ENCODE measurements at regions not wholly inside any gene's neighbourhood (a gene's known extent, or its start where the extent isn't known, plus 50 kb on each side); places are given as distances from the start of the nearest gene placed in this dataset.
"Not testable (repeated sequence)": the region's sequence is repeated elsewhere in the genome, so short reads cannot be mapped to it uniquely, and the experiment has no call there.

DNA sequence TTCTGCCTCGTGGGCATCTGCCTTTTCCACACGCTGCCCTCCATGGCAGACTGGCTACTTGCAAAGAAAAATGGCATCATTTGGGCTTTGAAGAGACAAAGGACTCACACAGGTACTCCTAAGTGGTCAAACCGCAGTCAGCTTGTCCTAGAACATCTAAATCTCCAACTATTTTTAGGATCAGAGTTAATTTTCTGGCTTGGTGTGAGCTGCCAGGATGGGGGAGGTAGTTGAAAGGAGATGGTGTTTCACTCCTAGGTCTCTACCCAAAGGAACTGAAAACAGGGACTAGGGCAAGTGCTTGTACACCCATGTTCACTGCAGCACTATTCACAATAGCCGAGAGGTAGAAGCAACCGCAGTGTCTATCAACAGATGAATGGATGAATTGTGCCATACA is 107.9 kb upstream of the ATL2 start:
- H3K4me3 ChIP-seq (replicated peaks; ENCODE audit: low read depth, low read length), result no peak overlapping the region
- DNase-seq (ENCODE audit: low read depth), result no peak
- no peak for TF ChIP-seq CTCF (IDR thresholded peaks at IDR 0.05; ENCODE audit: low read length, missing control alignments)

- no peak for TF ChIP-seq CTCF (IDR thresholded peaks at IDR 0.05; ENCODE audit: low read length, missing control alignments)
- H3K4me3 ChIP-seq (replicated peaks; ENCODE audit: low read depth, low read length), result no peak overlapping the region
- DNase-seq (ENCODE audit: low read depth), result no peak
Observed at GRCh38 chr2:38483776-38484501, 106.9 kb upstream of the ATL2 start.

DNA sequence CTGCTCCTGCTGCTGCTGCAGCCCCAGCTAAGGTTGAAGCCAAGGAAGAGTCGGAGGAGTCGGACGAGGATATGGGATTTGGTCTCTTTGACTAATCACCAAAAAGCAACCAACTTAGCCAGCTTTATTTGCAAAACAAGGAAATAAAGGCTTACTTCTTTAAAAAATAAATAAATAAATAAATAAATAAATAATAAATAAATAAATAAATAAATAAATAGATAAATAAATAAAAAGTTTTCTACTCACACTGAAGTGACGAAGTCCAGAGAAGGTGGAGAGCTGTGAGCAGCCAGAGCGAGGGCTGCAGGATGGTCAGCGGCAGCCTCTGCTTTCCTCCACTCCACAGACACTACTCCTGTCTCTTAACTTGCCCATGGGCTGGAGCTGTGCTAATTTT is 105.6 kb upstream of the ATL2 start:
- not testable (repeated sequence) for DNase-seq (ENCODE audit: low read depth); H3K4me3 ChIP-seq (replicated peaks; ENCODE audit: low read depth, low read length)

DNA sequence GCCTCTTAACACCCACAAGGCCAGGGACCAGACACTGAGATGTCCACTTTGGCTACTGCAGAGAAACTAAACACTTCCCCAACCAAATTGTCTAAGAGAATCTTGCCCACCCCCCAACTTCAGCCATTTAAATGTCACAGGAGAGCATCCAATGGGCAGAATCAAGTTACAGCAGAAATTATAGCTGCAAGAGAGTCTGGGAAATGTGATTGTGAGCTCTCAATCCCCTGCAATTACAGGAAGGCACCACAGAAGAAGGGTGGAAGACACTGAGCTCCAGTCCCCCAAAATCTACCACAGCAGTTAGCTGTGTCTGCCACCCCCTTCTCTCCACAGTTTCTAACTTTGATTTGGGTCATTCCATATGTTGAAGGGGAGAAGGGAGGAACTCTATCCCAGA is 103.5 kb upstream of the ATL2 start:
- no peak for DNase-seq (ENCODE audit: low read depth)
- H3K4me3 ChIP-seq (replicated peaks; ENCODE audit: low read depth, low read length), result no peak overlapping the region
- no peak for TF ChIP-seq CTCF (IDR thresholded peaks at IDR 0.05; ENCODE audit: low read length, missing control alignments)

DNA sequence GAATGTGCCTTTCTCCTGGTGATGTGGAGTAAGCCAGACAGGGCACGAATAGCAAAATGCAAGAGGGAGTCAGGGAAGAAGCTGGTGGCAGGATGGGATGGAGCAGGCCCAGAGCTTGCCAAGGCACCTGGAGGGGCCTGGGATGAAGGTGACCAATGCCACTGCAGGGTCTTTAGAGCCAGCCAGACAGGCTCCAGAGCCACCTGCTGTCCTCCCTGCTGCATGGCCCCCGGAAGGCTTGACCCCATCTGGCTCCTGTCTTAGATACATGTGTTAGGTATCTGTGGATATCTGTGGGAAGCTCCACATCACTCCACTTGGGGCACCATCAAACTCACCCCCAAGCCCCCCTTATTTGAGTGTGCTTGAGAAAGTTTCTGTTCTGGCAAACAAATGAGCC is 99.9 kb upstream of the ATL2 start:
- no peak for DNase-seq (ENCODE audit: low read depth)
- TF ChIP-seq CTCF (IDR thresholded peaks at IDR 0.05; ENCODE audit: low read length, missing control alignments), result no peak
- H3K4me3 ChIP-seq (replicated peaks; ENCODE audit: low read depth, low read length), result no peak overlapping the region

DNA sequence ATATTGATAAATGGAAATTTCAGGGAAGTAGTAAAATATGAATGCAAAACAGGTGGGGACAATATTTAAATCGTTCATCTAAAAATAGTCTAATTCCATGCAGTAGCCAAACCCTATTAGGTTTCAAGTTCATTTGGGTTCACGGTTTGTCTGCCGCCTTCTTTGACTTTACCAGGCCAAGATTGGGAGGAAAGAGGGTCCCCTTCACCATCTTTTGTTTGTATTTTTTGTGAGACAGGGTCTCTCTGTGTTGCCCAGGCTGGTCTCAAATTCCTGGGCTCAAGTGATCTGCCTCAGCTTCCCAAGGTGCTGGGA is 98.5 kb upstream of the ATL2 start:
- DNase-seq (ENCODE audit: low read depth), result no peak
- no peak for TF ChIP-seq CTCF (IDR thresholded peaks at IDR 0.05; ENCODE audit: low read length, missing control alignments)
- H3K4me3 ChIP-seq (replicated peaks; ENCODE audit: low read depth, low read length), result no peak overlapping the region

DNA sequence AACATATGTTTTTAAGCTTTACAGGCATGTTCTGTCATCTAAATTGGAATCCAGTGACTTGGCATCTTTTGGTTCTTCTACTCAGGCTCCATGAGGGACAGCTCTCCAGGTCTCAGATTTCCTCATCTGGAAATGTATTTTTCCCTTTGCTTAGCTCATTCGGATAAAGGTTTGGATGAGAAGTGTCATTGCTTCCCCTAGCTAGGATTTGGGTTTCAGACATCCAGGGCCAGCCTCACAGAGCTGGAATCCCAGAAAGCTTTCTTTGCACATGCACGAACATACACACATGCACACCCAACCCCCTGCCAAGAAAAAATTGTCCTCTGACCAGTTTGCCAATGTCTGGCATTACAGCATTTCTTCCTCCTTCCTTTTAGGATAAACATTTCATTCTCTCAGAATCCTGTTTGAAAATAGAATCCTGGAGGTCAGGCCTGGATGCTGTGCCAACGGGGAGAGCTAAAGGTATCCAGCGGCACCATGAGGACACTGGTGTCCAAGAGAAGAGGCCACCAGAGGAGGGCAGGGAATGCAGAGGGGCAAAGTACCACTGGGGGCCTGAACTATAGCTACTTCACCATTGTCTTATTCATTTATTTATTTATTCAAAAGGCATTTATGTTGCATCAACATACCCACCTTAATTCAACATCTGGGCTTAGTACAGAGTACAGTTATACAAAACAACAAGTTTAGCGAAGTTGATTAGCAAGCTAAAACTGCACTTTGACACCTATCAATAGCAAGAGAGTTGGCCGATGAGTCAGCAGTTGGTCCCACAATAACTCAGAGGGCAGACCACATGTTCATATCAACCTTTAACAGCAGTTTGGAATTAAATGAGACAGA is 97.9 kb upstream of the ATL2 start:
- no peak for TF ChIP-seq CTCF (IDR thresholded peaks at IDR 0.05; ENCODE audit: low read length, missing control alignments)
- no peak overlapping the region for H3K4me3 ChIP-seq (replicated peaks; ENCODE audit: low read depth, low read length)
- no peak for DNase-seq (ENCODE audit: low read depth)
